ENCODE measurements at regions not wholly inside any gene's neighbourhood (a gene's known extent, or its start where the extent isn't known, plus 50 kb on each side); places are given as distances from the start of the nearest gene placed in this dataset.

DNA sequence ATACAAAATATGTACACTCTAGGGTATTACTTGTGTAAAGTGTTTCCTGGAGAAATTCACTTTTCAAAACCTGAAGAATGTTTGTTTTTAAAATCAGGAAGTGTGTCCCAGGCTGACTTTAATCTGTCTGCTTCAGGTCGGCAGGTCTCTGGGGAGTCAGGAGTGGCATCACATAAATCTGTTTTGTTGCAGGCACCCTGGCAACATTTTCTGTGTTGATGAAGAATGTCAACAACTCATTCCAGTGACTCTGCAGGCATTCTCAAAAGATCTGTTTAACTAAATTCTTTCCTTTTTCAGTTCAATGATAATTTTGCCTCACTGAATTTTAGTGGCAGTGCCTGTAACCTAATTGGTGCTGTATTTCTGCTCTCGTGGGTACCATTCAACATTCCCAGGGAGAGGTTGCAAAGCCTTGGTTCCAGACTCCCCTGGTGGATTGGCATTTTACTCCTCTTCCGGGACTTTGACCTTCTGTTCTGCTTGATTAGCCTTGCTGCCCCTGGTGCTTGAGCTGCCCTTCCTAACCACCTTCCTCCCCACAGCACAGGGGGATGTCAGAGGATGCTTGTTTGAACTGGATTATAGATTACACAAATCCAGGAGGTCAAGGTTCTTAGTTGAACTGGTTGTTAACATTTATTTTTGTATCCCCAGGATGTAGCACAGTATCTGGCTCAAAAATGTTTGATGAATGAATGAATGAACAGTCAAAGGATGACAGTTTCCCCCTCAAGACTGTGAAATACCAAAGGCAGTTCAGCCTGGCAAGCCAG, 55.4 kb upstream of the LPGAT1 start:
- TF ChIP-seq, protein P1, sequence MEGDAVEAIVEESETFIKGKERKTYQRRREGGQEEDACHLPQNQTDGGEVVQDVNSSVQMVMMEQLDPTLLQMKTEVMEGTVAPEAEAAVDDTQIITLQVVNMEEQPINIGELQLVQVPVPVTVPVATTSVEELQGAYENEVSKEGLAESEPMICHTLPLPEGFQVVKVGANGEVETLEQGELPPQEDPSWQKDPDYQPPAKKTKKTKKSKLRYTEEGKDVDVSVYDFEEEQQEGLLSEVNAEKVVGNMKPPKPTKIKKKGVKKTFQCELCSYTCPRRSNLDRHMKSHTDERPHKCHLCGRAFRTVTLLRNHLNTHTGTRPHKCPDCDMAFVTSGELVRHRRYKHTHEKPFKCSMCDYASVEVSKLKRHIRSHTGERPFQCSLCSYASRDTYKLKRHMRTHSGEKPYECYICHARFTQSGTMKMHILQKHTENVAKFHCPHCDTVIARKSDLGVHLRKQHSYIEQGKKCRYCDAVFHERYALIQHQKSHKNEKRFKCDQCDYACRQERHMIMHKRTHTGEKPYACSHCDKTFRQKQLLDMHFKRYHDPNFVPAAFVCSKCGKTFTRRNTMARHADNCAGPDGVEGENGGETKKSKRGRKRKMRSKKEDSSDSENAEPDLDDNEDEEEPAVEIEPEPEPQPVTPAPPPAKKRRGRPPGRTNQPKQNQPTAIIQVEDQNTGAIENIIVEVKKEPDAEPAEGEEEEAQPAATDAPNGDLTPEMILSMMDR (conservative IDR thresholded peaks at IDR 0.05), result no peak
- WGBS, 2 experiments (ENCODE audit: insufficient coverage in 1 of 2, insufficient read length in 1 of 2), result 78 to 83% methylated on average over 2 to 3 of the region's 3 CpGs
- Histone ChIP-seq H3K27ac (ENCODE audit: low read depth, low read length) (no peak overlapping the region), H3K4me1 (ENCODE audit: control insufficient read depth, insufficient read depth, low read length) (peaks cover 2% of the 10 kb centered on the region), H3K4me3 (ENCODE audit: low read length) (no peak overlapping the region), H3K9me3 (ENCODE audit: control insufficient read depth, low read length) (peaks cover 16% of the 10 kb centered on the region), H3K9ac (ENCODE audit: extremely low read depth, low read length, poor library complexity, severe bottlenecking) (no peak overlapping the region), H3K27me3 (ENCODE audit: control insufficient read depth, insufficient read depth, low read length, poor library complexity, severe bottlenecking) (no peaks in the 10 kb centered on the region), H3K36me3 (ENCODE audit: control insufficient read depth, insufficient read depth, low read length) (no peaks in the 10 kb centered on the region)
- DNase-seq, result no peak
- Mint-ChIP-seq H3K27ac (no peak overlapping the region), H3K27me3 (ENCODE audit: insufficient read depth) (peaks cover 8% of the 10 kb centered on the region), H3K4me3 (no peak overlapping the region), H3K36me3 (ENCODE audit: low read depth) (no peaks in the 10 kb centered on the region), H3K9me3 (peaks cover 15% of the 10 kb centered on the region), H3K4me1 (peaks cover 26% of the 10 kb centered on the region)

DNA sequence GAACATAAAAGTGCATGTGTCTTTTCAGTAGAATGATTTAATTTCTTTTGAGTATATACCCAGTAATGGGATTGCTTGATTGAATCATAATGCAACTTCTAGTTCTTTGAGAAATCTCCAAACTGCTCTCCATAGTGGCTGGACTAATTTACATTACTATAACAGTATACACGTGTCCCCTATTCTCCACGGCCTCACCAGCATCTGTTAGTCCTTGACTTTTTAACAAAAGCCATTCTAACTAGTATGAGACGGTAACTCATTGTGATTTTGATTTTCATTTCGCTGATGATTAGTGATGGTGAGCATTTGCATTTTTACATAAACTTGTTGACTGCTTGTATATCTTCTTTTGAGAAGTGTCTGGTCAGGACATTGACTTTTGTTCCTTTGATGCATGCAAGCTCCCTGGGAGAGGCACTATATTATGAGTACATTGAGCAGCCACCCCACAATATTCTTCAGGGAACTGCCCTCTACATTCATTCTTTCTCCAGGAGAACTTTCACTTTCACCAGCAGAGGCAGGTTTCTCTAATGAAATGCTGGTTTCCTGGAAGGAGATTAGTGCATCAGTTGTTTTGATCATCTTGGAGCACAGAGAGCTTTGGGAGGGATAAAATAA, 51.9 kb upstream of the LPGAT1 start:
- TF ChIP-seq, protein P1 (conservative IDR thresholded peaks at IDR 0.05), result no peak
- H3K4me3 ChIP-seq (ENCODE audit: low read length), result no peak overlapping the region
- H3K27me3 Mint-ChIP-seq (ENCODE audit: insufficient read depth), result no peaks in the 10 kb centered on the region
- H3K9me3 Mint-ChIP-seq, result peaks cover 13% of the 10 kb centered on the region
- no peak overlapping the region for H3K9ac ChIP-seq (ENCODE audit: extremely low read depth, low read length, poor library complexity, severe bottlenecking)
- no peak overlapping the region for H3K4me3 Mint-ChIP-seq
- no peaks in the 10 kb centered on the region for H3K36me3 Mint-ChIP-seq (ENCODE audit: low read depth)
- H3K4me1 Mint-ChIP-seq, result peaks cover 15% of the 10 kb centered on the region
- no peak overlapping the region for H3K27ac Mint-ChIP-seq
- no peak overlapping the region for H3K27ac ChIP-seq (ENCODE audit: low read depth, low read length)
- H3K27me3 ChIP-seq (ENCODE audit: control insufficient read depth, insufficient read depth, low read length, poor library complexity, severe bottlenecking), result no peaks in the 10 kb centered on the region
- no peaks in the 10 kb centered on the region for H3K36me3 ChIP-seq (ENCODE audit: control insufficient read depth, insufficient read depth, low read length)
- H3K9me3 ChIP-seq (ENCODE audit: control insufficient read depth, low read length), result peaks cover 18% of the 10 kb centered on the region
- H3K4me1 ChIP-seq (ENCODE audit: control insufficient read depth, insufficient read depth, low read length), result peaks cover 2% of the 10 kb centered on the region
- WGBS, 2 experiments (ENCODE audit: insufficient coverage in 1 of 2, insufficient read length in 1 of 2), result 90 to 96% methylated on average over 4 of the region's 4 CpGs
- DNase-seq, result no peak

All from endodermal cell (in vitro differentiated cells).